IPS DF 6.9 (cell line): ENCODE measurements at regions not wholly inside any gene's neighbourhood (a gene's known extent, or its start where the extent isn't known, plus 50 kb on each side); places are given as distances from the start of the nearest gene placed in this dataset.

ENCODE experiments used
- DNase-seq: peaks from one replicate; pipeline ENCODE4 v3.0.0-alpha.2; 2013; ENCODE audit warnings: low read depth, low spot score
- H3K27ac ChIP-seq: one replicate; pipeline ENCODE4 v1.5.1; 2013; ENCODE audit warnings: low read length, control low read depth
- H3K27me3 ChIP-seq: 2 replicates; pipeline ENCODE4 v1.6.1; 2013; ENCODE audit warnings: mild to moderate bottlenecking, low read length; ENCODE audit not compliant: control insufficient read depth, insufficient read depth
- H3K36me3 ChIP-seq: 2 replicates; pipeline ENCODE4 v1.6.1; 2013; ENCODE audit warnings: low read length; ENCODE audit not compliant: control insufficient read depth, insufficient read depth
- H3K4me1 ChIP-seq: 2 replicates; pipeline ENCODE4 v1.6.1; 2013; ENCODE audit warnings: low read length; ENCODE audit not compliant: control insufficient read depth, insufficient read depth
- H3K4me3 ChIP-seq: 2 replicates; pipeline ENCODE4 v1.5.1; 2013; ENCODE audit warnings: mild to moderate bottlenecking, low read length
- H3K9me3 ChIP-seq: 2 replicates; pipeline ENCODE4 v1.6.1; 2013; ENCODE audit warnings: low read length, inconsistent platforms; ENCODE audit not compliant: control insufficient read depth, insufficient read depth
- WGBS: extraction: QIAGEN DNeasy Blood & Tissue Kit; methylation state at CpG from one replicate; pipeline ENCODE4 v1.1.7; 2013; ENCODE audit warnings: mixed read lengths, missing lambda C conversion rate; ENCODE audit not compliant: insufficient read length, insufficient coverage; 5-methylcytosine and 5-hydroxymethylcytosine counted together

DNA sequence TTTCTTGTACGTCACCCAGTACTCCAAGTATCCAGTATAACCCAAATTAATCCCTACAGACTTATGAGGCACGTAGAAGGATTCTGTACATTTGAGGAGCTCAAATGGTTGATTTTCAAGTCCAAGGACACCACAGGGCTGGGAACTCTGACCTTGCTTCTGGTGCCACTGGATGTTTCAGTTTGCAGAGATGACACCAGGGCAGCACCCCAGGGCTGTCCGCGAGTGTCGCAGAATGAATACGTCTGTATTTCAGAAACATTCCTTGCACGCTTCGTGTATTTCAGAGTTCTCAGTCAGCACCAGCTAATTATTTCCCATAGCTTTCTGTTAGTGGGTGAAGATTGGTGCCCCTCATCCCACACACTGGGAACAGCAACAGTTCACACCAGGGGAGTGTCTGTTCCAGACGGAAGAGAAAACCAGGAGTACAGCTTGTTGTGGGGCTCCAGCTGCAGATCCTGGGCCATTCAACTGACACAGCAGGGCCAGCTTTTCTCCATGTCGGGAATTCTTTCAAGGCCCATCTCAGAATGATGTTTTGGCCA lies 159.2 kb downstream of the RHOU start:
- Histone ChIP-seq H3K4me1 (no peaks in the 10 kb centered on the region), H3K27me3 (no peaks in the 10 kb centered on the region), H3K27ac (no peak overlapping the region), H3K4me3 (no peak overlapping the region), H3K36me3 (no peaks in the 10 kb centered on the region), H3K9me3 (no peaks in the 10 kb centered on the region)
- no peak for DNase-seq
- no CpG with 5 or more reads among the region's 10 CpGs for whole genome bisulfite sequencing

DNA sequence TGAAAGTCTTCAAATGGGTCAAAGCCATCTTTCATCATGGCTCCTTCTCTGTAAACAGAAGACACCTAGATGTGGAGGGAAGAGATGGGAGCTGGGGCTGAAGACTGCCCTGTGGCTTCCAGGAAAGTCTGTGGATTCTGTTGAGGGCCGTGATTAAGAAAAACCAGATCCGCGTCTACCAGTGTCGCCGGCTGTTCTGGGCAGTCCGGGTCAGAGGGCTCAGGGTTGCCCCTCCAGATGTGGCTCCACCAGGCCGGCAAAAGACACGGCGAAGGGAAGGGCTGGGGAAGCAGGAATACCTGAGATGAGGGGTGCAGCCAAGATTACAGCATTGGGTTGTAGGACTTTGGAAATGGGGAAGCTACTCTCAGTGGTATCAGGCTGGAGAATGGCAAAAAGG lies 162.6 kb downstream of the RHOU start:
- no peak for DNase-seq
- no CpG with 5 or more reads among the region's 9 CpGs for WGBS
- Histone ChIP-seq H3K9me3 (no peaks in the 10 kb centered on the region), H3K4me3 (no peak overlapping the region), H3K4me1 (no peaks in the 10 kb centered on the region), H3K27me3 (no peaks in the 10 kb centered on the region), H3K36me3 (no peaks in the 10 kb centered on the region), H3K27ac (no peak overlapping the region)

GRCh38 chr1:228898582-228898992 lies 163.3 kb downstream of the RHOU start:
- H3K27me3 ChIP-seq, result no peaks in the 10 kb centered on the region
- WGBS, result no CpG with 5 or more reads among the region's 8 CpGs
- DNase-seq, result no peak
- H3K27ac ChIP-seq, result no peak overlapping the region
- H3K9me3 ChIP-seq, result no peaks in the 10 kb centered on the region
- H3K4me1 ChIP-seq, result no peaks in the 10 kb centered on the region
- no peak overlapping the region for H3K4me3 ChIP-seq
- H3K36me3 ChIP-seq, result no peaks in the 10 kb centered on the region

DNA sequence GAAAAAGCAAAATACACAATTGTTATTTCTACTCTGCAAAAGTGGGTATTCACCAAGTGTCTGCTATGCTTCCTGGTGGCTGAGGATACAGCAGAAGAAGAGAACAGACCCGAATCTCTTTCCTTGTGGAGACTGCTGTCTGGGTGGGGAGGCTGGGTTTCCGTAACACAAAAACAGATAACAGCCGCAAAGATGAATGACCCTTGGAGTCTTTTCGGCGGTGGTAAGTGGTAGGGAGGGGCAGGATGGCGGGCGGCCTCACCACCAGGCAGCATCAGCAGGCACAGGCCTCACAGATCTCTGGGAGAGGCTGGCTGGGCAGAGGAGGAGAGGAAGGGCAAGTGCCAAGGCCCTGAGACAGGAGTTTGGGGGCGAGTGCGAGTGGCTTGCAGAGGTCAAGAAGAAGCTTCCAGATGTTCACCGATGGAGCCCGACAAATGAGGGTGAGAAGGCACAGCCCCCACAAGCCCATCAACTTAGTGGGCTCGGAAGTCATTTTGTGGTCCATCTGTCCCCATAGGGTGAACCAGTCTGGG lies 164.2 kb downstream of the RHOU start:
- no peak overlapping the region for H3K4me3 ChIP-seq
- H3K27ac ChIP-seq, result no peak overlapping the region
- H3K4me1 ChIP-seq, result no peaks in the 10 kb centered on the region
- no peaks in the 10 kb centered on the region for H3K27me3 ChIP-seq
- H3K36me3 ChIP-seq, result no peaks in the 10 kb centered on the region
- DNase-seq, result no peak
- H3K9me3 ChIP-seq, result no peaks in the 10 kb centered on the region
- WGBS, result no CpG with 5 or more reads among the region's 12 CpGs

DNA sequence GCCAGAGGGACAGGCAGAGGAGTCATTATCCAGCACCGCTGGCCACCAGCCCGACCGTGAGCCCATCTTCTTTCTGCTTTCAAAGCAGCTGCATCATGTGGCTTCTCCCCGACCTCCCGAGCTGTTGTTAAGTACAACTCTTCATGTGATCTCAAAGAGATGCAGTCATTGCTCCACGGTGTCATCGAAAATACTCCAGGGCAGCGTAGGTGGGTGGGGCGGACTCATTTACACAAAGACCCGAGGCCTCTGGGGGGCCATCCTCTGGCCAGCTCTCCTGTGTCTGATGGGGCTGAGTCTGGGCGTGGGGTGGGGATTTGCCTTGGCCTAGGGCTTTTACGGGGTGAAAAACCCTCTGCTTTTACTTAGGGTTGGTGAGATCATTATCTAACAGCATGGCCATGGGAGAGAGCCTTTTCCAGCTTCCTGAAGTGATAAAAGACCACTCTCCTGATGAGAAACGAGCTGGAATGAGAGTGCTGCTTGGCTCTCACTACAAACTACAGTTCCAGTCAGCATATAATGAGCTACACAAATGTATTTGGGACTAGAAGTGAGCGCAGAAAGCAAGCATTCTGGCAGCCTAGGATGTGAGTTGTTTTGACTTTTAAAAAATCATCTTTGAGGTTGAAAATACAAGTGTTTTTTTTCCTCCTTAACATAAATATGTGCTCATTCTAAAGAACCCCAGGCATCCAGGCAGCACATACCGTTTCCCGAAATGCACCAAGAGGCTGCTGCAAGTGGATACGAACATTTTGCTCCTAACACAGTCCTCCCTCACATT lies 165.0 kb downstream of the RHOU start:
- Histone ChIP-seq H3K4me3 (no peak overlapping the region), H3K27me3 (no peaks in the 10 kb centered on the region), H3K4me1 (no peaks in the 10 kb centered on the region), H3K27ac (no peak overlapping the region), H3K36me3 (no peaks in the 10 kb centered on the region), H3K9me3 (no peaks in the 10 kb centered on the region)
- no peak for DNase-seq
- no CpG with 5 or more reads among the region's 17 CpGs for WGBS

DNA sequence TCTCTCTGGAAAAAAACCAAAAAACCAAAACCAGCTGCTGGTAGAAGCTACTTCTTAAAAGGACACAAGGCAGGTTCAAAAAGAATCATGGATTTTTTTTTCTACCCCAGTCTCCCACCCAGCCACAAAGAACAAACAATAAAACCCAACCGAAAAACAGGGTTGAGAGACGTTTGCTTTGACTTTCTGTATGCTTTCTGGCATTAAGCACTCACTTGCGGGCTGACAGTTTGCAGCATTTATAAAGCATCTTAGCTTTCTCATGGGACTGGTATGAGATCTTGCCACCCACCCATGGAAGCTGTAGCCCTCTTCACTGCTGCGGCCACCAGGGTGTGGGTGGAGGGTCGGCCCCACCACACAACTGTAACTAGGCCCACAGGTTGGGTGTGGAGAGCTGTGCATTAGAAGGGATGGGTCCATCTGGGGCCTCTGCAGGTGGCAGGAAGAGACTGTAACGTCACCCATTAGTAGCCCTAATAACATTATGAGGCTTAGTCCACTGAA lies 165.7 kb downstream of the RHOU start:
- no peak for DNase-seq
- H3K4me3 ChIP-seq, result no peak overlapping the region
- H3K36me3 ChIP-seq, result no peaks in the 10 kb centered on the region
- WGBS, result no CpG with 5 or more reads among the region's 6 CpGs
- H3K27me3 ChIP-seq, result no peaks in the 10 kb centered on the region
- no peaks in the 10 kb centered on the region for H3K9me3 ChIP-seq
- no peak overlapping the region for H3K27ac ChIP-seq
- no peaks in the 10 kb centered on the region for H3K4me1 ChIP-seq

GRCh38 chr1:228901936-228902681 lies 166.8 kb downstream of the RHOU start:
- H3K9me3 ChIP-seq, result no peaks in the 10 kb centered on the region
- no peak overlapping the region for H3K27ac ChIP-seq
- no peaks in the 10 kb centered on the region for H3K27me3 ChIP-seq
- no peak overlapping the region for H3K4me3 ChIP-seq
- no peaks in the 10 kb centered on the region for H3K4me1 ChIP-seq
- no peaks in the 10 kb centered on the region for H3K36me3 ChIP-seq
- WGBS, result no CpG with 5 or more reads among the region's 5 CpGs
- no peak for DNase-seq

GRCh38 chr1:228902781-228903433 lies 167.6 kb downstream of the RHOU start:
- Histone ChIP-seq H3K27me3 (no peaks in the 10 kb centered on the region), H3K36me3 (no peaks in the 10 kb centered on the region), H3K27ac (no peak overlapping the region), H3K9me3 (no peaks in the 10 kb centered on the region), H3K4me3 (no peak overlapping the region), H3K4me1 (no peaks in the 10 kb centered on the region)
- no peak for DNase-seq
- WGBS, result no CpG with 5 or more reads among the region's 13 CpGs

DNA sequence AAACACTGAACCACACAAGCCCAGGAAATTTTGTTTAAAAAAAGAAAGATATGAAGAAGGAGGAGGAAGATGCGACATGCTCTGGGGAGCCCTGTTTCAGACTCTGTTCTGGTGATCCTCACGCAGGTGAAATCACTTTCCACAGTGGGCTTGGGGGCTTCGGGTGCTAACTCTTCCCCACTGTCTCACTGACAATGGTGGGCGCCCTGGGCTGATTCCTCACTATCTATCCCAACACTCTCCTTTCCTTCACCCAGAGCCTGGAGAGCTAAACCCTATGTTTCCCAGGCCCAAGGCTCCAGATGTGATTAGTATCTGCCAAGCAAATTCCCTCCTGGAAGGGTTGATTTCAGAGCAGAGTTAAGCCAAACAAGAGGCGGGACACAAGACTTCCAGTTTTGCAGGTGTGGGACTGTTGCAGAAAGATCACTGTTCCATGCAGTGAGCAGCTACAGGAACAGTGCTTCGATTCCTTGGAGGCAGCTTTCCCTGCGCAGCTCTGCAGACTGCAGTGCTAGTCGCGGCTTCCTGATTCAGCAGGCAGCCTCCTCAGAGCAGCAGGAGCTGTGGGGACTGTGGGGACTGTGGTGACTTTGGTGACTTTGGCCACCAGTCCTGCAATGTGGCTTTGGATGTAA lies 168.3 kb downstream of the RHOU start:
- no peaks in the 10 kb centered on the region for H3K4me1 ChIP-seq

GRCh38 chr1:228904222-228904621 lies 168.9 kb downstream of the RHOU start:
- Histone ChIP-seq H3K4me3 (no peak overlapping the region), H3K4me1 (no peaks in the 10 kb centered on the region), H3K27ac (no peak overlapping the region), H3K36me3 (no peaks in the 10 kb centered on the region), H3K9me3 (no peaks in the 10 kb centered on the region), H3K27me3 (no peaks in the 10 kb centered on the region)
- WGBS, result no CpG with 5 or more reads among the region's 4 CpGs
- no peak for DNase-seq

More for the DNA sequence above, 168.3 kb downstream of the RHOU start:
- H3K4me3 ChIP-seq, result no peak overlapping the region
- WGBS, result no CpG with 5 or more reads among the region's 9 CpGs
- no peak for DNase-seq
- no peaks in the 10 kb centered on the region for H3K27me3 ChIP-seq
- H3K36me3 ChIP-seq, result no peaks in the 10 kb centered on the region
- no peak overlapping the region for H3K27ac ChIP-seq
- no peaks in the 10 kb centered on the region for H3K9me3 ChIP-seq
